ENCODE measurements at regions not wholly inside any gene's neighbourhood (a gene's known extent, or its start where the extent isn't known, plus 50 kb on each side); places are given as distances from the start of the nearest gene placed in this dataset.

DNA sequence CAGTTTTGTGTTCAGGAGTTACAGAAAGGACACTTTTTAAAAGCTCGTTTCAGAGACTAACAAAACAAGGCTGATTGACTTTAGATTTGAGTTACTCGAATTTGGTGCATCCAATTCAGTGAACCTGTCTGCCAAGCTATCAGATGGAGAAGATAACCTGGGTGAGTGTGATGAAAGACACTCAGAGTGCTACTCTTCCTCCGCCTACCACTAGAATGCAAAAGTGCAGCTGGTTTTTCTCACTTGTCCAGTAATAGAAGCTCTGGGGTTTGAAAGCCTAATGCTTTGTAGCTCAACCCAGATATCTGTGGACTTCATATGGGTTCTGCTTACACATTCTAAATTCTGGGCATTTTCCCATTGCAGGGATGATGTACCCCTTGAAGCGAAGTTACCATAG is 82.8 kb upstream of the NPY start:
- no peak for DNase-seq
- H3K36me3 ChIP-seq (replicated peaks in 1 of 2; ENCODE audit: control insufficient read depth in 1 of 2, insufficient read depth in 2 of 2, low read length in 1 of 2): no peaks in the 10 kb centered on the region
- no peaks in the 10 kb centered on the region for H3K79me2 ChIP-seq (ENCODE audit: insufficient read depth)
- ChIA-PET POLR2A (interaction anchor here (0.8 to 1.5 kb wide), 3 partner anchors 9 to 83 kb away, joined by 3 to 6 read pairs (median 4); partner anchors contain the start of gene NPY), CTCF (interaction anchor here (0.6 to 4.3 kb wide), 10 partner anchors 9 to 928 kb away, joined by 3 to 20 read pairs (median 4); no protein-coding TSS in a partner anchor)
- H3K9ac ChIP-seq: no peak overlapping the region
- no peak overlapping the region for H3K4me3 ChIP-seq (ENCODE audit: low read depth in 2 of 2, low read length in 1 of 2)
- H3K27me3 ChIP-seq (ENCODE audit: insufficient read depth): no peaks in the 10 kb centered on the region
- WGBS (ENCODE audit: low lambda C conversion rate): 44% methylated on average over 4 of the region's 4 CpGs
- no peaks in the 10 kb centered on the region for H4K20me1 ChIP-seq (ENCODE audit: insufficient read depth)
- peaks cover 0 to 44% of the 10 kb centered on the region in 2 experiments; a peak in 3 of 4 replicates for H3K4me1 ChIP-seq (ENCODE audit: control insufficient read depth in 1 of 2, insufficient read depth in 2 of 2, low read depth in 1 of 2, low read length in 1 of 2)
- H3K9me2 ChIP-seq: no peaks in the 10 kb centered on the region
- H3K27ac ChIP-seq (ENCODE audit: low read depth in 2 of 2, low read length in 1 of 2): peak overlapping the region in 1 of 2 experiments; percentile 95; a peak in 2 of 4 replicates
- no peaks in the 10 kb centered on the region for H3F3A ChIP-seq (replicated peaks; ENCODE audit: insufficient read depth)
- H2AFZ ChIP-seq (ENCODE audit: low read depth): no peak overlapping the region
- H3K4me2 ChIP-seq: no peak overlapping the region
- H3K9me3 ChIP-seq: no peaks in the 10 kb centered on the region
- peak; percentile 20; the same call in 1 of the 2 replicates for TF ChIP-seq RAD21 (IDR thresholded peaks at IDR 0.05; ENCODE audit: low read length)
- no peak for TF ChIP-seq ELF1 (IDR thresholded peaks at IDR 0.05)
- TF ChIP-seq, protein P1, sequence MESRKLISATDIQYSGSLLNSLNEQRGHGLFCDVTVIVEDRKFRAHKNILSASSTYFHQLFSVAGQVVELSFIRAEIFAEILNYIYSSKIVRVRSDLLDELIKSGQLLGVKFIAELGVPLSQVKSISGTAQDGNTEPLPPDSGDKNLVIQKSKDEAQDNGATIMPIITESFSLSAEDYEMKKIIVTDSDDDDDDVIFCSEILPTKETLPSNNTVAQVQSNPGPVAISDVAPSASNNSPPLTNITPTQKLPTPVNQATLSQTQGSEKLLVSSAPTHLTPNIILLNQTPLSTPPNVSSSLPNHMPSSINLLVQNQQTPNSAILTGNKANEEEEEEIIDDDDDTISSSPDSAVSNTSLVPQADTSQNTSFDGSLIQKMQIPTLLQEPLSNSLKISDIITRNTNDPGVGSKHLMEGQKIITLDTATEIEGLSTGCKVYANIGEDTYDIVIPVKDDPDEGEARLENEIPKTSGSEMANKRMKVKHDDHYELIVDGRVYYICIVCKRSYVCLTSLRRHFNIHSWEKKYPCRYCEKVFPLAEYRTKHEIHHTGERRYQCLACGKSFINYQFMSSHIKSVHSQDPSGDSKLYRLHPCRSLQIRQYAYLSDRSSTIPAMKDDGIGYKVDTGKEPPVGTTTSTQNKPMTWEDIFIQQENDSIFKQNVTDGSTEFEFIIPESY (IDR thresholded peaks at IDR 0.05; ENCODE audit: borderline replicate concordance, low read depth): no peak
- no peak for TF ChIP-seq GABPA (IDR thresholded peaks at IDR 0.05; ENCODE audit: low read depth)
- TF ChIP-seq CHD2 (IDR thresholded peaks at IDR 0.05; ENCODE audit: low read length, partially characterized antibody): no peak
- no peak for TF ChIP-seq SMC3 (IDR thresholded peaks at IDR 0.05; ENCODE audit: low read depth, low read length)
- TF ChIP-seq YY1 (IDR thresholded peaks at IDR 0.05; ENCODE audit: low read depth): no peak
- no peak for TF ChIP-seq POLR2AphosphoS5 (IDR thresholded peaks at IDR 0.05; ENCODE audit: low read depth, low read length)
- peak; percentile 34; the same call in 1 of the 2 replicates for TF ChIP-seq TCF12 (IDR thresholded peaks at IDR 0.05)
- no peak for TF ChIP-seq NFIC (IDR thresholded peaks at IDR 0.05; ENCODE audit: borderline replicate concordance)
- no peak for TF ChIP-seq TAF1 (IDR thresholded peaks at IDR 0.05; ENCODE audit: borderline replicate concordance, low read depth, low read length)
- TF ChIP-seq EZH2phosphoT487 (IDR thresholded peaks at IDR 0.05; ENCODE audit: borderline replicate concordance, low read depth): no peak
- no peak for TF ChIP-seq RXRA (IDR thresholded peaks at IDR 0.05; ENCODE audit: borderline replicate concordance, low read depth)
- TF ChIP-seq JUND (IDR thresholded peaks at IDR 0.05): no peak
- TF ChIP-seq, protein P2, sequence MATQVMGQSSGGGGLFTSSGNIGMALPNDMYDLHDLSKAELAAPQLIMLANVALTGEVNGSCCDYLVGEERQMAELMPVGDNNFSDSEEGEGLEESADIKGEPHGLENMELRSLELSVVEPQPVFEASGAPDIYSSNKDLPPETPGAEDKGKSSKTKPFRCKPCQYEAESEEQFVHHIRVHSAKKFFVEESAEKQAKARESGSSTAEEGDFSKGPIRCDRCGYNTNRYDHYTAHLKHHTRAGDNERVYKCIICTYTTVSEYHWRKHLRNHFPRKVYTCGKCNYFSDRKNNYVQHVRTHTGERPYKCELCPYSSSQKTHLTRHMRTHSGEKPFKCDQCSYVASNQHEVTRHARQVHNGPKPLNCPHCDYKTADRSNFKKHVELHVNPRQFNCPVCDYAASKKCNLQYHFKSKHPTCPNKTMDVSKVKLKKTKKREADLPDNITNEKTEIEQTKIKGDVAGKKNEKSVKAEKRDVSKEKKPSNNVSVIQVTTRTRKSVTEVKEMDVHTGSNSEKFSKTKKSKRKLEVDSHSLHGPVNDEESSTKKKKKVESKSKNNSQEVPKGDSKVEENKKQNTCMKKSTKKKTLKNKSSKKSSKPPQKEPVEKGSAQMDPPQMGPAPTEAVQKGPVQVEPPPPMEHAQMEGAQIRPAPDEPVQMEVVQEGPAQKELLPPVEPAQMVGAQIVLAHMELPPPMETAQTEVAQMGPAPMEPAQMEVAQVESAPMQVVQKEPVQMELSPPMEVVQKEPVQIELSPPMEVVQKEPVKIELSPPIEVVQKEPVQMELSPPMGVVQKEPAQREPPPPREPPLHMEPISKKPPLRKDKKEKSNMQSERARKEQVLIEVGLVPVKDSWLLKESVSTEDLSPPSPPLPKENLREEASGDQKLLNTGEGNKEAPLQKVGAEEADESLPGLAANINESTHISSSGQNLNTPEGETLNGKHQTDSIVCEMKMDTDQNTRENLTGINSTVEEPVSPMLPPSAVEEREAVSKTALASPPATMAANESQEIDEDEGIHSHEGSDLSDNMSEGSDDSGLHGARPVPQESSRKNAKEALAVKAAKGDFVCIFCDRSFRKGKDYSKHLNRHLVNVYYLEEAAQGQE (IDR thresholded peaks at IDR 0.05; ENCODE audit: low read depth, low read length): no peak
- TF ChIP-seq, protein P3, sequence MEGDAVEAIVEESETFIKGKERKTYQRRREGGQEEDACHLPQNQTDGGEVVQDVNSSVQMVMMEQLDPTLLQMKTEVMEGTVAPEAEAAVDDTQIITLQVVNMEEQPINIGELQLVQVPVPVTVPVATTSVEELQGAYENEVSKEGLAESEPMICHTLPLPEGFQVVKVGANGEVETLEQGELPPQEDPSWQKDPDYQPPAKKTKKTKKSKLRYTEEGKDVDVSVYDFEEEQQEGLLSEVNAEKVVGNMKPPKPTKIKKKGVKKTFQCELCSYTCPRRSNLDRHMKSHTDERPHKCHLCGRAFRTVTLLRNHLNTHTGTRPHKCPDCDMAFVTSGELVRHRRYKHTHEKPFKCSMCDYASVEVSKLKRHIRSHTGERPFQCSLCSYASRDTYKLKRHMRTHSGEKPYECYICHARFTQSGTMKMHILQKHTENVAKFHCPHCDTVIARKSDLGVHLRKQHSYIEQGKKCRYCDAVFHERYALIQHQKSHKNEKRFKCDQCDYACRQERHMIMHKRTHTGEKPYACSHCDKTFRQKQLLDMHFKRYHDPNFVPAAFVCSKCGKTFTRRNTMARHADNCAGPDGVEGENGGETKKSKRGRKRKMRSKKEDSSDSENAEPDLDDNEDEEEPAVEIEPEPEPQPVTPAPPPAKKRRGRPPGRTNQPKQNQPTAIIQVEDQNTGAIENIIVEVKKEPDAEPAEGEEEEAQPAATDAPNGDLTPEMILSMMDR (IDR thresholded peaks at IDR 0.05): no peak
- TF ChIP-seq FOSL2 (IDR thresholded peaks at IDR 0.05; ENCODE audit: borderline replicate concordance, low read depth): no peak
- TF ChIP-seq SIN3A (IDR thresholded peaks at IDR 0.05; ENCODE audit: borderline replicate concordance, low read depth, low read length): no peak
- peak in 1 of 2 experiments; percentile 71; a peak in 2 of 4 replicates for TF ChIP-seq EP300 (IDR thresholded peaks at IDR 0.05; ENCODE audit: borderline replicate concordance in 1 of 2, low read depth in 1 of 2, low read length in 1 of 2)
- no peak for TF ChIP-seq MXI1 (IDR thresholded peaks at IDR 0.05; ENCODE audit: low read depth, low read length)
- no peak for TF ChIP-seq TEAD4 (IDR thresholded peaks at IDR 0.05; ENCODE audit: borderline replicate concordance, insufficient read depth)
- TF ChIP-seq NRF1 (IDR thresholded peaks at IDR 0.05; ENCODE audit: low read depth, low read length): no peak
- TF ChIP-seq, protein P4, sequence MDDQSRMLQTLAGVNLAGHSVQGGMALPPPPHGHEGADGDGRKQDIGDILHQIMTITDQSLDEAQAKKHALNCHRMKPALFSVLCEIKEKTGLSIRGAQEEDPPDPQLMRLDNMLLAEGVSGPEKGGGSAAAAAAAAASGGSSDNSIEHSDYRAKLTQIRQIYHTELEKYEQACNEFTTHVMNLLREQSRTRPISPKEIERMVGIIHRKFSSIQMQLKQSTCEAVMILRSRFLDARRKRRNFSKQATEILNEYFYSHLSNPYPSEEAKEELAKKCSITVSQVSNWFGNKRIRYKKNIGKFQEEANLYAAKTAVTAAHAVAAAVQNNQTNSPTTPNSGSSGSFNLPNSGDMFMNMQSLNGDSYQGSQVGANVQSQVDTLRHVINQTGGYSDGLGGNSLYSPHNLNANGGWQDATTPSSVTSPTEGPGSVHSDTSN (IDR thresholded peaks at IDR 0.05): peak; percentile 13; the same call in 1 of the 2 replicates
- TF ChIP-seq MEF2A (IDR thresholded peaks at IDR 0.05; ENCODE audit: borderline replicate concordance, low read depth): no peak
- TF ChIP-seq, protein P5, sequence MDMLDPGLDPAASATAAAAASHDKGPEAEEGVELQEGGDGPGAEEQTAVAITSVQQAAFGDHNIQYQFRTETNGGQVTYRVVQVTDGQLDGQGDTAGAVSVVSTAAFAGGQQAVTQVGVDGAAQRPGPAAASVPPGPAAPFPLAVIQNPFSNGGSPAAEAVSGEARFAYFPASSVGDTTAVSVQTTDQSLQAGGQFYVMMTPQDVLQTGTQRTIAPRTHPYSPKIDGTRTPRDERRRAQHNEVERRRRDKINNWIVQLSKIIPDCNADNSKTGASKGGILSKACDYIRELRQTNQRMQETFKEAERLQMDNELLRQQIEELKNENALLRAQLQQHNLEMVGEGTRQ (IDR thresholded peaks at IDR 0.05; ENCODE audit: borderline replicate concordance, low read depth, low read length): no peak

All from SK-N-SH (cell line).